WTC11 (cell line): ENCODE measurements at regions not wholly inside any gene's neighbourhood (a gene's known extent, or its start where the extent isn't known, plus 50 kb on each side); places are given as distances from the start of the nearest gene placed in this dataset.

Experiments
- ATAC-seq: fragments of 200-7000 bp; cut with Tn5 transposase; 2 replicates; pipeline ENCODE4 v1.10.0; 2021; ENCODE audit warnings: mild to moderate bottlenecking, moderate library complexity
- CTCF ChIA-PET: fragments of 300-600 bp; sonication (Branson Sonifier 250); formaldehyde crosslinking; loops from one replicate; lab custom pipeline; 2021; ENCODE audit warnings: antibody characterized with exemption; lab: Charles Lee
- POLR2A ChIA-PET: fragments of 350-600 bp; sonication (Branson Sonifier 250); formaldehyde crosslinking; loops from one replicate; lab custom pipeline; 2021; ENCODE audit warnings: antibody characterized with exemption; lab: Charles Lee
- DNase-seq: peaks from one replicate; pipeline ENCODE4 v3.0.0; 2021; ENCODE audit warnings: low spot score
- H3K27ac Mint-ChIP-seq: 2 replicates; pipeline ENCODE4 v1.8.0; 2021; ENCODE audit warnings: mixed read lengths
- H3K27me3 Mint-ChIP-seq: 2 replicates; pipeline ENCODE4 v1.8.0; 2021; ENCODE audit warnings: low read depth, mild to moderate bottlenecking, moderate library complexity, mixed read lengths
- H3K36me3 Mint-ChIP-seq: 2 replicates; pipeline ENCODE4 v1.8.0; 2021; ENCODE audit warnings: mixed read lengths
- H3K4me1 Mint-ChIP-seq: 2 replicates; pipeline ENCODE4 v1.8.0; 2022; ENCODE audit warnings: mixed read lengths
- H3K4me3 Mint-ChIP-seq: 2 replicates; pipeline ENCODE4 v1.8.0; 2021; ENCODE audit warnings: mild to moderate bottlenecking, moderate library complexity, mixed read lengths
- H3K9me3 Mint-ChIP-seq: 2 replicates; pipeline ENCODE4 v1.8.0; 2021; ENCODE audit warnings: mixed read lengths
- ATF1 ChIP-seq: sonication (generic); formaldehyde crosslinking; IDR thresholded peaks from 2 replicates; pipeline ENCODE4 v1.8.1; 2023; ENCODE audit warnings: mild to moderate bottlenecking, moderate library complexity, missing genetic modification reagents
- CBFB ChIP-seq: sonication (generic); formaldehyde crosslinking; IDR thresholded peaks from 2 replicates; pipeline ENCODE4 v1.8.1; 2022; ENCODE audit warnings: mild to moderate bottlenecking, low read depth, missing genetic modification reagents
- CREB1 ChIP-seq: sonication (generic); formaldehyde crosslinking; IDR thresholded peaks from 2 replicates; pipeline ENCODE4 v1.8.0; 2023; ENCODE audit warnings: mild to moderate bottlenecking, missing genetic modification reagents
- GABPB1 ChIP-seq: sonication (generic); formaldehyde crosslinking; IDR thresholded peaks from 2 replicates; pipeline ENCODE4 v1.8.1; 2023; ENCODE audit warnings: mild to moderate bottlenecking, missing genetic modification reagents
- IRF2 ChIP-seq: sonication (generic); formaldehyde crosslinking; IDR thresholded peaks from 2 replicates; pipeline ENCODE4 v1.8.0; 2022; ENCODE audit warnings: low read depth, missing genetic modification reagents, borderline replicate concordance
- JAZF1 ChIP-seq: fragments of 250-450 bp; sonication (Bioruptor Pico); IDR thresholded peaks from 2 replicates; pipeline ENCODE4 v1.9.0; 2021; ENCODE audit warnings: moderate library complexity, mild to moderate bottlenecking, inconsistent platforms
- KAT7 ChIP-seq: sonication (generic); formaldehyde crosslinking; IDR thresholded peaks from 2 replicates; pipeline ENCODE4 v1.8.1; 2023; ENCODE audit warnings: missing genetic modification reagents, mild to moderate bottlenecking, borderline replicate concordance
- OVOL2 ChIP-seq: fragments of 250-450 bp; sonication (Bioruptor Pico); IDR thresholded peaks from 2 replicates; pipeline ENCODE4 v1.9.0; 2021; ENCODE audit warnings: mild to moderate bottlenecking, borderline replicate concordance
- ZNF317 ChIP-seq: sonication (generic); formaldehyde crosslinking; IDR thresholded peaks from 2 replicates; pipeline ENCODE4 v1.8.1; 2023; ENCODE audit warnings: low read depth, mild to moderate bottlenecking, moderate library complexity, missing genetic modification reagents, borderline replicate concordance
- ZNF396 ChIP-seq: fragments of 250-450 bp; sonication (Bioruptor Pico); IDR thresholded peaks from 2 replicates; pipeline ENCODE4 v1.8.0; 2021; ENCODE audit warnings: mild to moderate bottlenecking, moderate library complexity, borderline replicate concordance
- TF ChIP-seq, protein P1 (sequence below): sonication (generic); formaldehyde crosslinking; IDR thresholded peaks from 2 replicates; pipeline ENCODE4 v1.8.0; 2023; ENCODE audit warnings: mild to moderate bottlenecking, missing genetic modification reagents
- TF ChIP-seq, protein P2 (sequence below): sonication (generic); formaldehyde crosslinking; IDR thresholded peaks from 2 replicates; pipeline ENCODE4 v1.8.1; 2022; ENCODE audit warnings: missing genetic modification reagents, borderline replicate concordance
- TF ChIP-seq, protein P3 (sequence below): fragments of 250-450 bp; sonication (Bioruptor Pico); IDR thresholded peaks from 2 replicates; pipeline ENCODE4 v1.9.0; 2021; ENCODE audit warnings: moderate library complexity, mild to moderate bottlenecking, inconsistent platforms, borderline replicate concordance
- TF ChIP-seq, protein P4 (sequence below): sonication (generic); formaldehyde crosslinking; IDR thresholded peaks from 2 replicates; pipeline ENCODE4 v1.8.1; 2023; ENCODE audit warnings: mild to moderate bottlenecking, missing genetic modification reagents, moderate library complexity
- TF ChIP-seq, protein P5 (sequence below): fragments of 200-600 bp; IDR thresholded peaks from 2 replicates; pipeline ENCODE4 v1.8.0; 2022; ENCODE audit warnings: antibody characterized with exemption
- TF ChIP-seq, protein P6 (sequence below): sonication (generic); formaldehyde crosslinking; IDR thresholded peaks from 2 replicates; pipeline ENCODE4 v1.8.1; 2023; ENCODE audit warnings: mild to moderate bottlenecking, moderate library complexity, missing genetic modification reagents

DNA sequence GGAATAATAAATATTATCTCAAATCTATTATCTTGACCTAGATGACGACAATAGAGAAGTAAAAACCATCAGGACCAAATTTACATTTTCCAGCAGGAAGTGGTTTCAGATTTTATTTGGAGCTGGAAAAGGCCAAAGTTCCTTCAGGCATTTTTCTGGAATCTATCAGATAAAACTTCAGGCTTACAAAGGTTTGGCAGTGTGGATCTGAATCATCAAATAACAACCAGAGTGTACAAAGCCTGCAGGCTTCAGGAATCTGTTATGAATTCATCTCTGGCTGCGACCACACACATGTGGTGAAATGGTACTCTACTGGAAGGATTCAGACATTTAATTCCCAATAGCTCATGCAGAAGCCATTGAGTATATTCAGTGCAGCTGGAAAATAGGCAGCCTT lies 726.4 kb upstream of the GRAMD2B start:
- Mint-ChIP-seq H3K4me3 (no peak overlapping the region), H3K27ac (no peak overlapping the region), H3K36me3 (peaks cover 14% of the 10 kb centered on the region), H3K27me3 (no peaks in the 10 kb centered on the region), H3K4me1 (peaks cover 8% of the 10 kb centered on the region), H3K9me3 (peaks cover 24% of the 10 kb centered on the region)
- ChIA-PET POLR2A (no interaction called here), CTCF (no interaction called here)
- ATAC-seq (no peak), DNase-seq (no peak)
- TF ChIP-seq ZNF396 (CRISPR knock-in tag) (no peak), OVOL2 (CRISPR knock-in tag) (no peak), ZNF317 (CRISPR knock-in tag) (no peak), GABPB1 (CRISPR knock-in tag) (no peak)
- TF ChIP-seq, protein P1, sequence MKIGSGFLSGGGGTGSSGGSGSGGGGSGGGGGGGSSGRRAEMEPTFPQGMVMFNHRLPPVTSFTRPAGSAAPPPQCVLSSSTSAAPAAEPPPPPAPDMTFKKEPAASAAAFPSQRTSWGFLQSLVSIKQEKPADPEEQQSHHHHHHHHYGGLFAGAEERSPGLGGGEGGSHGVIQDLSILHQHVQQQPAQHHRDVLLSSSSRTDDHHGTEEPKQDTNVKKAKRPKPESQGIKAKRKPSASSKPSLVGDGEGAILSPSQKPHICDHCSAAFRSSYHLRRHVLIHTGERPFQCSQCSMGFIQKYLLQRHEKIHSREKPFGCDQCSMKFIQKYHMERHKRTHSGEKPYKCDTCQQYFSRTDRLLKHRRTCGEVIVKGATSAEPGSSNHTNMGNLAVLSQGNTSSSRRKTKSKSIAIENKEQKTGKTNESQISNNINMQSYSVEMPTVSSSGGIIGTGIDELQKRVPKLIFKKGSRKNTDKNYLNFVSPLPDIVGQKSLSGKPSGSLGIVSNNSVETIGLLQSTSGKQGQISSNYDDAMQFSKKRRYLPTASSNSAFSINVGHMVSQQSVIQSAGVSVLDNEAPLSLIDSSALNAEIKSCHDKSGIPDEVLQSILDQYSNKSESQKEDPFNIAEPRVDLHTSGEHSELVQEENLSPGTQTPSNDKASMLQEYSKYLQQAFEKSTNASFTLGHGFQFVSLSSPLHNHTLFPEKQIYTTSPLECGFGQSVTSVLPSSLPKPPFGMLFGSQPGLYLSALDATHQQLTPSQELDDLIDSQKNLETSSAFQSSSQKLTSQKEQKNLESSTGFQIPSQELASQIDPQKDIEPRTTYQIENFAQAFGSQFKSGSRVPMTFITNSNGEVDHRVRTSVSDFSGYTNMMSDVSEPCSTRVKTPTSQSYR (CRISPR knock-in tag) = no peak
- TF ChIP-seq, protein P2, sequence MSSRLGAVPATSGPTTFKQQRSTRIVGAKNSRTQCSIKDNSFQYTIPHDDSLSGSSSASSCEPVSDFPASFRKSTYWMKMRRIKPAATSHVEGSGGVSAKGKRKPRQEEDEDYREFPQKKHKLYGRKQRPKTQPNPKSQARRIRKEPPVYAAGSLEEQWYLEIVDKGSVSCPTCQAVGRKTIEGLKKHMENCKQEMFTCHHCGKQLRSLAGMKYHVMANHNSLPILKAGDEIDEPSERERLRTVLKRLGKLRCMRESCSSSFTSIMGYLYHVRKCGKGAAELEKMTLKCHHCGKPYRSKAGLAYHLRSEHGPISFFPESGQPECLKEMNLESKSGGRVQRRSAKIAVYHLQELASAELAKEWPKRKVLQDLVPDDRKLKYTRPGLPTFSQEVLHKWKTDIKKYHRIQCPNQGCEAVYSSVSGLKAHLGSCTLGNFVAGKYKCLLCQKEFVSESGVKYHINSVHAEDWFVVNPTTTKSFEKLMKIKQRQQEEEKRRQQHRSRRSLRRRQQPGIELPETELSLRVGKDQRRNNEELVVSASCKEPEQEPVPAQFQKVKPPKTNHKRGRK (CRISPR knock-in tag) = no peak
- TF ChIP-seq, protein P3, sequence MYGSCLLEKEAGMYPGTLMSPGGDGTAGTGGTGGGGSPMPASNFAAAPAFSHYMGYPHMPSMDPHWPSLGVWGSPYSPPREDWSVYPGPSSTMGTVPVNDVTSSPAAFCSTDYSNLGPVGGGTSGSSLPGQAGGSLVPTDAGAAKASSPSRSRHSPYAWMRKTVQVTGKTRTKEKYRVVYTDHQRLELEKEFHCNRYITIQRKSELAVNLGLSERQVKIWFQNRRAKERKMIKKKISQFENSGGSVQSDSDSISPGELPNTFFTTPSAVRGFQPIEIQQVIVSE (CRISPR knock-in tag) = no peak
- TF ChIP-seq, protein P4, sequence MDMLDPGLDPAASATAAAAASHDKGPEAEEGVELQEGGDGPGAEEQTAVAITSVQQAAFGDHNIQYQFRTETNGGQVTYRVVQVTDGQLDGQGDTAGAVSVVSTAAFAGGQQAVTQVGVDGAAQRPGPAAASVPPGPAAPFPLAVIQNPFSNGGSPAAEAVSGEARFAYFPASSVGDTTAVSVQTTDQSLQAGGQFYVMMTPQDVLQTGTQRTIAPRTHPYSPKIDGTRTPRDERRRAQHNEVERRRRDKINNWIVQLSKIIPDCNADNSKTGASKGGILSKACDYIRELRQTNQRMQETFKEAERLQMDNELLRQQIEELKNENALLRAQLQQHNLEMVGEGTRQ (CRISPR knock-in tag) = no peak
- TF ChIP-seq, protein P5, sequence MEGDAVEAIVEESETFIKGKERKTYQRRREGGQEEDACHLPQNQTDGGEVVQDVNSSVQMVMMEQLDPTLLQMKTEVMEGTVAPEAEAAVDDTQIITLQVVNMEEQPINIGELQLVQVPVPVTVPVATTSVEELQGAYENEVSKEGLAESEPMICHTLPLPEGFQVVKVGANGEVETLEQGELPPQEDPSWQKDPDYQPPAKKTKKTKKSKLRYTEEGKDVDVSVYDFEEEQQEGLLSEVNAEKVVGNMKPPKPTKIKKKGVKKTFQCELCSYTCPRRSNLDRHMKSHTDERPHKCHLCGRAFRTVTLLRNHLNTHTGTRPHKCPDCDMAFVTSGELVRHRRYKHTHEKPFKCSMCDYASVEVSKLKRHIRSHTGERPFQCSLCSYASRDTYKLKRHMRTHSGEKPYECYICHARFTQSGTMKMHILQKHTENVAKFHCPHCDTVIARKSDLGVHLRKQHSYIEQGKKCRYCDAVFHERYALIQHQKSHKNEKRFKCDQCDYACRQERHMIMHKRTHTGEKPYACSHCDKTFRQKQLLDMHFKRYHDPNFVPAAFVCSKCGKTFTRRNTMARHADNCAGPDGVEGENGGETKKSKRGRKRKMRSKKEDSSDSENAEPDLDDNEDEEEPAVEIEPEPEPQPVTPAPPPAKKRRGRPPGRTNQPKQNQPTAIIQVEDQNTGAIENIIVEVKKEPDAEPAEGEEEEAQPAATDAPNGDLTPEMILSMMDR = no peak
- TF ChIP-seq, protein P6, sequence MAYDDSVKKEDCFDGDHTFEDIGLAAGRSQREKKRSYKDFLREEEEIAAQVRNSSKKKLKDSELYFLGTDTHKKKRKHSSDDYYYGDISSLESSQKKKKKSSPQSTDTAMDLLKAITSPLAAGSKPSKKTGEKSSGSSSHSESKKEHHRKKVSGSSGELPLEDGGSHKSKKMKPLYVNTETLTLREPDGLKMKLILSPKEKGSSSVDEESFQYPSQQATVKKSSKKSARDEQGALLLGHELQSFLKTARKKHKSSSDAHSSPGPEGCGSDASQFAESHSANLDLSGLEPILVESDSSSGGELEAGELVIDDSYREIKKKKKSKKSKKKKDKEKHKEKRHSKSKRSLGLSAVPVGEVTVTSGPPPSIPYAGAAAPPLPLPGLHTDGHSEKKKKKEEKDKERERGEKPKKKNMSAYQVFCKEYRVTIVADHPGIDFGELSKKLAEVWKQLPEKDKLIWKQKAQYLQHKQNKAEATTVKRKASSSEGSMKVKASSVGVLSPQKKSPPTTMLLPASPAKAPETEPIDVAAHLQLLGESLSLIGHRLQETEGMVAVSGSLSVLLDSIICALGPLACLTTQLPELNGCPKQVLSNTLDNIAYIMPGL (CRISPR knock-in tag) = no peak

DNA sequence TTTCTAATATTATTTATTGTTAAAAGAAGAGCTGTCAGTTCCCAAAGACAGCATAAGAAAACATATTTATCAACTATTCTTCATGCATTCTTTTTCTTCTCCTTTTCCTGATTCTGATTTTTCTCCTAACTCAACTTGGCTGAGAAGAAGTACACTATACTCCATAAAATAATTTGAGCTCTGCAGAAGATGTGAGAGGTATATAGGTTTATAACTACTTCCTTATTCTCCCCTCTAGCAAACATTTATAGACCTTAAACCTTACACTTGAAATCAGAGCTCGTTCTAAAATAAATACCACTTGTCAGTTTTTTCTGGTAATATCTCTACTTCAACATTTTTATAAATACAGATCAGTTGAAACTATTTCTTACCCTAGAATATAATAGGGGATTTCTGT lies 724.8 kb upstream of the GRAMD2B start:
- no peak overlapping the region for H3K4me3 Mint-ChIP-seq
- no peak for TF ChIP-seq CBFB (CRISPR knock-in tag)
- no peak for TF ChIP-seq JAZF1
- no peak for TF ChIP-seq KAT7 (CRISPR knock-in tag)
- TF ChIP-seq CREB1 (CRISPR knock-in tag) = no peak
- no peak for TF ChIP-seq IRF2
- no peak for TF ChIP-seq ATF1
- peaks cover 7% of the 10 kb centered on the region for H3K9me3 Mint-ChIP-seq
- ChIA-PET POLR2A (no interaction called here), CTCF (no interaction called here)
- DNase-seq = no peak
- no peaks in the 10 kb centered on the region; the same call in none of the 2 replicates for H3K36me3 Mint-ChIP-seq
- H3K27me3 Mint-ChIP-seq = no peaks in the 10 kb centered on the region
- H3K4me1 Mint-ChIP-seq = peaks cover 7% of the 10 kb centered on the region
- no peak overlapping the region for H3K27ac Mint-ChIP-seq
- ATAC-seq = no peak
